GM18909 (cell line): ENCODE measurements at regions not wholly inside any gene's neighbourhood (a gene's known extent, or its start where the extent isn't known, plus 50 kb on each side); places are given as distances from the start of the nearest gene placed in this dataset.
"Not testable (repeated sequence)": the region's sequence is repeated elsewhere in the genome, so short reads cannot be mapped to it uniquely, and the experiment has no call there.

Experiments used
- ATAC-seq: cut with Tn5 transposase; IDR thresholded peaks from one replicate; pipeline ENCODE4 v1.9.1; 2021; ENCODE audit warnings: mild to moderate bottlenecking; ENCODE audit not compliant: unreplicated experiment, poor library complexity

GRCh38 chr15:31433091-31433490, 106.5 kb downstream of the KLF13 start:
- ATAC-seq, result no peak

GRCh38 chr15:31433574-31433973, 106.9 kb downstream of the KLF13 start:
- ATAC-seq, result no peak

DNA sequence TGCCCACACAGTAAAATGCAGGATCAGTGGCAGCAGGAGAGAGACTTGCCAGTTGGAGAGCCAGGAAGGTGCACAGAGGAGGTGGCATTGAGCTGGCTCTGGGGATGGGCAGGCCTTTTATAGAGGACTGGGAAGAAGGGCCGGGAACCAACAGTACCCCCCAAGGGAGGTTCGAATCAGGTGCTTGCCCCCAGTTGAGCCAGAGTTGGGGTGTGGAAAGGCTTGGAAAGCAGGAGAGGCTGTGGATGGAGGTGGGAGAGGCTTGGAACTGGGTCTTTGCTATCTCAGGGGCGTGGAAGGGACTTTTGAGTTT, 107.6 kb downstream of the KLF13 start:
- no peak for ATAC-seq

DNA sequence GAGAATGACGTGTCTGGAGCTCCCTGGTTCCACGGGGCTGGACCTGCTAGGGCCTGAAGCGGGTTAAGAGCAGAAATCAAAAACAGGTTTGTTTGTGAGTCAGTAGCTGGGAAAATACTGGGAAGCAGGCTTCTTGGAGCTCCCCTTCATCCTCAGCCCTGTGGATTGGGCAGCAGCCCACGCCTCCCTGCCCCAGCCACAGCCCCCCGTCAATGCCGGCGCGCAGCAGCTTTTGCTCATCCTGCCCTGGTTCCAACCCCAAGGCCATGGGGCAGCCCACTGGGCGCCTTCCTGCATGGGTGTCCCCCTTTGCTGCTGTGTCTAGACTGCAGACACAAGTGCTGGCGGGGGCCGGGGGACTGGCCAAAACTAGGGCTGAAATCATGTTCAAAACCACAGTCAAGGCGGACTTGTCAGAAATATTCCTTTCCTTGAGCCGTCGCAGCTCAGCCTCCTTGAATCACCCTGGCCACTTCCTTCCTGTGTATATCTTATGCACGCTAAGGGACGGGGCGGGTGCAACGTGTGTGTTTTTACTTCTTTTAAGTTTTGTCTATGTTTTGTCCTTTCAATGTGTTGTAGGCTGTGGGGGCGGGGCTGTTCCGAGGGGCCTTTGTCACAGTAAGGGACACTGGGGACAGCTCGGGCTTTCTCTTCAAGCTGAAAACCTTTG, 108.1 kb downstream of the KLF13 start:
- ATAC-seq, result peak; percentile 50

DNA sequence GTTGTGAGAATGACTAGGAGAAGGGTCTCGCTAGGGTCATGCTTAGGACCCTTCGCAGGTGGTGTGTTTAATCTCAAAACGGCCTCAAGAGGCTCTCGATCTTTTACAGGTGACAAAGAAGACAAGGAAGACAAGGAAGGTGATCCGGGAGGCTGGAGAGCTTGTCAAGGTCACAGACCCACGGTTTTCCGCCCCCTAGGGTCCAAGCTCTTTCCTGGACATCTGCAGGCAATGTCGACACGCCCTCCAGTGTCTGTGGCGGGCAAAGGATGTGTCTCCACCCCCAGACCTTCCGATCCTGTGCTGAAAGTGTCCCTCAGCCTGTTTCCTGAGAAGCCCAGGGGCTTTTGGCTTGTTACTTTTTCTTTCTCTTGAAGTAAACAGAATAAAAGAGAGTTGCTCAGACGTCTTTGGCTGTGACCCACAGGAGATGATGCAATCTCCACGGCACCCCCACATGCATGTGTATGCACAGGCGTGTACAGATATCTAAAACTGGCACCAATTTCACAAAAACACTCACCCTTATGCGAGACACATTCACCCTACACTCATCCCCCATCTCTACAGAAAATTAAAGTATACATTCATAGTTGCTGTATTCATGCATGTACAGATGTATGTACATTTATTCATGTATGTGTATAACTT, 108.8 kb downstream of the KLF13 start:
- ATAC-seq, result peak; percentile 63

- no peak for ATAC-seq
These were observed 109.4 kb downstream of the KLF13 start for GRCh38 chr15:31435912-31436628.

GRCh38 chr15:31437686-31438085, 111.1 kb downstream of the KLF13 start:
- no peak for ATAC-seq

GRCh38 chr15:31438601-31439265, 112.1 kb downstream of the KLF13 start:
- ATAC-seq, result no peak

GRCh38 chr15:31439328-31439727, 112.7 kb downstream of the KLF13 start:
- ATAC-seq, result no peak

DNA sequence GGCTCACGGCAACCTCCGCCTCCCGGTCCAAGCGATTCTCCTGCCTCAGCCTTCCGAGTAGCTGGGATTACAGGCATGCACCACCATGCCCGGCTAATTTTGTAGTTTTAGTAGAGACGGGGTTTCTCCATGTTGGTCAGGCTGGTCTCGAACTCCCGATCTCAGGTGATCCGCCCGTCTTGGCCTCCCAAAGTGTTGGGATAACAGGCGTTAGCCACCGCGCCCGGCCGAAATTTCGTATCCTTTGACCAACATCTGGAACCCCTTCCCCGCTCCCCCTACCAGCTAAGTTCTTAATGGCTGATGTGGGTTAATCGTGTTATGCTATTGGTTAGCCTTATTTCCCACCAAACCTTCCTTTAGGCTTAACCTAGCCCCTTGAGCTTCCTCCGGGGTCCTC, 113.6 kb downstream of the KLF13 start:
- not testable (repeated sequence) for ATAC-seq

DNA sequence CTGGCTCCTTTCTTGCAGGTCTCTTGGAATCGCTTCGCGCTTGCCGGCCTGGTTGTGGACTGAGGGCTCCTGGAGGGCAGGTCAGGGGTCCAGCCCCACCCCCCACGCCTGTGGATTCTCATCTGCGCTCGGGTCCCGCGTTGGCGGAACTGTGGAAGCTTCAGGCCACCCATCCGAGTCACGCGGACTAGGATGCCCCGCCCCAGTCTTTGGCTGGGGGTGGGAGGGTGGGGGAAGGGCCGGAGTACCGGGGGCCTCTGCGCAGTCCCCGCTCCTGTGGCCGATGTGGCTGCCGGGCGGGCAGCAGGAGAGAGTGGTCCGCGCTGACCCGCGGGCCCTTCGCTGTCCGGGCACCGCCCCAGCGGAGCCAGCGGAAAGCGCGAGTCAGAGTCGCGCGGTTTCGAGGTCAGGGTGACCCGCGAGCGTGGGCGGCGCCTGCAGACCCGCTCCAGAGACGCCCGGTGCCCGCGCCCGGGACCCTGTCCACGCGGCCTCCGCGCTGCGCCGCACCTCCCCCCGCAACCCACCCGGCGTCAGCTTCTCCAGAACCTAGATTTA, 114.2 kb downstream of the KLF13 start:
- ATAC-seq, result no peak

GRCh38 chr15:31442226-31442625, 115.6 kb downstream of the KLF13 start:
- no peak for ATAC-seq

DNA sequence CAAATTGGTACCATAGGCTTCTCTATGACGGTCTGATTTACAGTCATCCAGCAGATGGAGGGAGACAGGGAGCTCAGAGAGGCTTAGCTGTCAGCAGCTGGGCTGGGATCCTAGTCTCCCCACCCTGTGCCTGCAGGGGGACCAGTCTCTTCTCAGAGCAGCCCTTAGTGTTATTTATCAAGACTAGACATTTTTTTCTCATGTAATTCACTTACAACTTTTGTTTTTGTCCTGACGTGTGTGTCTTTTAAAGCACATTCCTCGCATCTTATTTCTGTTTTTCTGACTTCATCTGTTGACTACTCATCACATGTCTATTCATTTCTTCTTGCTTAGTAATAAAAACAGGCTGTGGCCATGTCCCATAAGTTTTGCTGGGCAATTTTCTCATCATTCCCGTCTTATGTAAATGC, 116.1 kb downstream of the KLF13 start:
- no peak for ATAC-seq

DNA sequence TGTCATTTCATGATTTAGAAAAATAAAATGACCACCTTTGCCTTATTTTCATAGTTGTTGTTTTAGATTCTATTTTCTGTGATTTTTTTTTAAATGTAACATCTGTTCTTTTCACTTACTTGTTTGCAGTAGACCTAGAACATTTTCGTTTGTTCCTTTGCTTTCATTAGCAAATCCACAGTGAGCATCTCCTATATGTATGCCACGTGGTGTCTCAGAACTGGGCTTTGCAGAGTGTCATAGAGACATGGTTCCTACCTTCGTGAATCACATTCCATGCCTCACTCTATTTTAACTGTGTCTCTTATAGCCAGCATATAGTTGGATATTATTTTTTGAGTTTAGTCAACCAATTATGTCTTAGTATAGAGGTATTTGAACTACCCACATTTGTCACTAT, 118.2 kb downstream of the KLF13 start:
- ATAC-seq, result no peak

DNA sequence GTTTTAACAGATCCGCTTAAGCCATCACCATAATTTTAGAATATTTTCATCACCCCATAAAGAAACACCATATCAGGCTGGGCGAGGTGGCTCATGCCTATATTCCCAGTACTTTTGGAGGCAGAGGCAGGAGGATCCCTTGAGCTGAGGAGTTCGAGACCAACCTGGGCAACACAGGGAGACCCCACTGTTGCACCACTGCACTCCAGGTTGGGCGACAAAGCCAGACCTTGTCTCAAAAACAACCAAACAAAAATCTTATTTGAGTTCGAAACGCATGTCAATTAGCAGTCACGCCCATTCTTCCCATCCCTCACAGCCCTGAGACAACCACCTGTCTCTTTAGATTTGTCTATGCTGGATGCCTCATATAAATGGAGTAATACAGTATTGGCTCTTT, 119.9 kb downstream of the KLF13 start:
- ATAC-seq, result no peak

DNA sequence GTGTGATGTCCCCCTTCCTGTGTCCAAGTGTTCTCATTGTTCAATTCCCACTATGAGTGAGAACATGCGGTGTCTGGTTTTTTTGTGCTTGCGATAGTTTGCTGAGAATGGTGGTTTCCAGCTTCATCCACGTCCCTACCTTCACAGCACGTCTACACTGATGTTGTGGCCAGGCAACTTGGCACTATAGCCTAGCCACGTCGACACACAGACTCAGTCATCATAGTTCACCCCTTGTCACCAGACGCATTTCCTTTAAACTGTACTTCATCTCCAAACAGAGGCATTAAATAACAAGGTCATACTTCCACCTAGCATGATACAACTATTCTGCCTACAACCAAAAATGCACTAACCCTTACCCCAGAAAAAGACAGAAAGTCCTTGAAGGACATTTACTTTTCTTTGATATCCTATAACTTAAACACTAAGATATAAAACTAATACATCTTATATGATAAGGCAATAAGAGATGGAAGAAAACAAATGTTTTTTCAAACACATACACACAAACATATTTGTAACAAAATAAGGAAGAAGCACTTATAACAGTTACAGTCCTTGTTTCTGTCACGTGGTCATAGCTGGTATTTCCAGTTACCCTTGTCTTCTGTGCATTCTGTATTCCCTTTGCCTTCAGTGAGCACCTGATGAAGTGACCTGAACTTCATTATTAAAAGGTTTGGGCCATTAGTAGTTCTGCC, 121.4 kb downstream of the KLF13 start:
- ATAC-seq, result no peak

- ATAC-seq, result no peak
These were observed 122.0 kb downstream of the KLF13 start for GRCh38 chr15:31448635-31448979.

DNA sequence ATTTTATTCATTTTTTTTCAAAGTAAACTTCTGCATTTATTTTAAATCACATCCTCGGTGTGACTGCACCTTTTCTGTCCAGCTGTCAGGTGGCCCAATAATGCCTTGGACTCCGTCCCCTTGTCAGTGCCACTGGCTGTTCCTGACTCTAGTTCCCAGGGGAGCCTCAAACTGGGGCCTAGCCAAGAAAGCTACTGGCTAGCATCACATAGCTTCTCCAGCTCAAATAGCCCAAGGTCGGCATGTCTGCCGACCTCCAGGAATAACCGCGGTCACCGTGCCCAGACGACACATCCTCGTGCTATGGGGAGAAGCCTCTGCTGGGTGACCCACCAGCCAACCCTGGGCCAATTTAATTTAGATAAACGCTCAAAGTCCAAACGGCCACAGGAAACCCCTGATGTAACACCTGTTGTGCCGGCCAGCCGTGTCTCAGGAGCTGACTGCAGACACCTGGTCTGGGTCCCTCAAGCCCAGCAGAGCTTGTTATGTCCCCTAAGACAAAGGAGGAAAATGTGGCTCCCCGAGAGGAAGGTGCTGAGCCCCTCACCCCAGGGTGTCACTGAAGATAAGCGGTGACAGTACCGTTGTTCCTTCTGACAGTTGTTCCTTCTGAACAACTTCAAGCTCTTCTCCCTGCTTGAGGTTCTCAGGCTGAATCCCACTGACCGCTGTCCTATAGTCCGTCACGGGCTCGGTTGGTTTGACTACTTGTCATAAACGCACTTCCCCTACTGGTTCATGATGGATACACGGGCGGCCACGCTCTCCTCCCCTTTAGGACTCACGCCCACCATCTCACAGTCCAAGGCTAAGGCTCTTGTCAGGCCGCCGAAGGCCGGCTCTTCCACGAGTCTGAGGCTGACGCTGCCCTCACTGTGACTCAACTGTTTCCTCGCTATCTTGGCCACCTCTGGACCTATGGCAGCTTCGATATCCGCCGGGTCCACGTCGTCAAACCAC, 126.2 kb downstream of the KLF13 start:
- ATAC-seq, result no peak

GRCh38 chr15:31453558-31454318, 127.1 kb downstream of the KLF13 start:
- no peak for ATAC-seq
